Brain microvascular endothelial cell (primary cell): ENCODE measurements at regions not wholly inside any gene's neighbourhood (a gene's known extent, or its start where the extent isn't known, plus 50 kb on each side); places are given as distances from the start of the nearest gene placed in this dataset.
A peak's percentile ranks its signal among the peaks of the same experiment; 100 is the strongest.

Experiments used
- DNase-seq: peaks from one replicate; pipeline ENCODE4 v3.0.0-alpha.2; 2020
- H3K27ac ChIP-seq: fragments of 250-450 bp; sonication (Bioruptor Pico); 2 replicates; pipeline ENCODE4 v1.5.1; 2020; ENCODE audit warnings: mild to moderate bottlenecking, moderate library complexity
- H3K27me3 ChIP-seq: fragments of 250-450 bp; sonication (Bioruptor Pico); replicated peaks from 2 replicates; pipeline ENCODE4 v1.5.1; 2020; ENCODE audit warnings: mild to moderate bottlenecking
- H3K36me3 ChIP-seq: fragments of 250-450 bp; sonication (Bioruptor Pico); replicated peaks from 2 replicates; pipeline ENCODE4 v1.5.1; 2020; ENCODE audit warnings: mild to moderate bottlenecking
- H3K4me3 ChIP-seq: 2 replicates; pipeline ENCODE4 v1.5.1; 2011; ENCODE audit warnings: low read depth, mild to moderate bottlenecking, control low read depth, low read length, moderate library complexity
- CTCF ChIP-seq: IDR thresholded peaks from 2 replicates; pipeline ENCODE4 v1.5.1; 2011; ENCODE audit warnings: low read depth, mild to moderate bottlenecking, moderate library complexity, low read length, control low read depth, inconsistent platforms; ENCODE audit errors: missing control alignments
- in situ Hi-C: cut with HindIII; loops from 2 replicates; pipeline ENCODE4 v1.10.0; 2017; ENCODE audit warnings: low sequenced_read_pairs, low pct_ligation_motif_present

- TF ChIP-seq CTCF = peak; percentile 99
- in situ Hi-C loops = no loop called here
- H3K4me3 ChIP-seq = no peak overlapping the region
- DNase-seq = peak; percentile 27
- no peak overlapping the region for H3K27ac ChIP-seq
- H3K27me3 ChIP-seq = no peaks in the 10 kb centered on the region
- no peaks in the 10 kb centered on the region for H3K36me3 ChIP-seq
Observed at GRCh38 chr1:204746838-204747442, 61.4 kb upstream of the LRRN2 start.

- Histone ChIP-seq H3K27me3 (no peaks in the 10 kb centered on the region), H3K4me3 (no peak overlapping the region), H3K27ac (no peak overlapping the region), H3K36me3 (no peaks in the 10 kb centered on the region)
- in situ Hi-C loops = no loop called here
- no peak for TF ChIP-seq CTCF
- DNase-seq = no peak
Observed at GRCh38 chr1:204751480-204751879, 65.9 kb upstream of the LRRN2 start.

- no peak for TF ChIP-seq CTCF
- no peak overlapping the region for H3K27ac ChIP-seq
- H3K36me3 ChIP-seq = no peaks in the 10 kb centered on the region
- H3K27me3 ChIP-seq = no peaks in the 10 kb centered on the region
- no peak overlapping the region for H3K4me3 ChIP-seq
- in situ Hi-C loops = no loop called here
- no peak for DNase-seq
Observed at GRCh38 chr1:204751883-204752687, 66.5 kb upstream of the LRRN2 start.

- in situ Hi-C loops = no loop called here
- no peak for DNase-seq
- Histone ChIP-seq H3K27ac (no peak overlapping the region), H3K4me3 (no peak overlapping the region), H3K27me3 (no peaks in the 10 kb centered on the region), H3K36me3 (no peaks in the 10 kb centered on the region)
- no peak for TF ChIP-seq CTCF
Observed at GRCh38 chr1:204752688-204753040, 67.1 kb upstream of the LRRN2 start.

GRCh38 chr1:204754821-204755220 lies 69.3 kb upstream of the LRRN2 start:
- no peak for TF ChIP-seq CTCF

More at GRCh38 chr1:204754821-204755220, 69.3 kb upstream of the LRRN2 start:
- Histone ChIP-seq H3K36me3 (no peaks in the 10 kb centered on the region), H3K4me3 (no peak overlapping the region), H3K27ac (no peak overlapping the region), H3K27me3 (no peaks in the 10 kb centered on the region)
- in situ Hi-C loops = no loop called here
- no peak for DNase-seq
